MM.1S (cell line): ENCODE measurements at regions not wholly inside any gene's neighbourhood (a gene's known extent, or its start where the extent isn't known, plus 50 kb on each side); places are given as distances from the start of the nearest gene placed in this dataset.

Source experiments
- CTCF ChIP-seq: fragments of 300-600 bp; sonication (generic); IDR thresholded peaks from 2 replicates; pipeline ENCODE4 v1.5.1; 2016; ENCODE audit warnings: antibody characterized with exemption, low read length, mixed read lengths
- EZH2phosphoT487 ChIP-seq: fragments of 300-600 bp; sonication (generic); IDR thresholded peaks from 2 replicates; pipeline ENCODE4 v1.6.1; 2018; ENCODE audit warnings: antibody characterized with exemption, low read length

GRCh38 chr7:35865287-35865686 lies 64.4 kb downstream of the SEPTIN7 start:
- TF ChIP-seq CTCF (no peak), EZH2phosphoT487 (no peak)
